ENCODE measurements at regions not wholly inside any gene's neighbourhood (a gene's known extent, or its start where the extent isn't known, plus 50 kb on each side); places are given as distances from the start of the nearest gene placed in this dataset.

DNA sequence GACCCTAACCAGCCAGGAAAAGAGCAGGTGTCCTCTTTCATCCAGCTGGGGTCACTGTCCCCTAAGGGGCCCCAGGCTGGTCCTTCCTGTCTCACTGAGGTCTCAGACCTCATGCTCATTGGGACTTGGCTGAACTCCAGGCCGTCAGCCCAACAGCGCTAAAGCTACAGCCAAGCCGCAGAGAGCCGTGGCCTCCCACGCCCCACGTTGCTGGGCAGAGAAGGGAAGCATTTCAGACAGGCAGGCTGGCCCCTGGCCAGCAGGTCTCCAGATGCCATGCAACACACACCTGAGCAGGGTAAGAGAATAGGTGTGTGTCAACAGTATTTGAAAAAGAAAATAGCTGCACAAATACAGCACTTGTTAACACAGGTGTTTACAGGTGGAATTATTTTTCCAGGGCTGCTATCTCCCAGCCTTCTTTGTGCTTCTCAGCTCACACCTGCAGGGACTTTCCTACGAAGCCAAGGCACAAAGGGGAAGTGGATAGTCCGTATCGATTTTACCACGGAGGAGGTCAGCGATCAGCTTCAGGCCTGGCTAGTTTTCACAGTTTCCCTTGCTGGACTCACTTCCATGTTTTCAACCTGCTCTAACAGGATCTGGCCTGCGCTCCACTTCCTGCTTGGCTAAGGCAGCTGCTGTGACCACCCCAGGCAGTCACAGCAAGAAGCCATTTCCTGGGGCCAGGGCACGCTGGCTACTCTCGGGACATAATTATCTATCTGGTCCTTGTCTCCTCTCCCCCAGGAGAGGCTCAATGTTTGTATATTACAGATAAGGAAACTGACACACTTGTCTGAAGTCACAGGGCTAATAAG, 156.1 kb upstream of the ID2 start:
- ATAC-seq = peak in 1 of 2 experiments; percentile 49; a peak in 3 of 6 replicates
- no peak for FAIRE-seq

DNA sequence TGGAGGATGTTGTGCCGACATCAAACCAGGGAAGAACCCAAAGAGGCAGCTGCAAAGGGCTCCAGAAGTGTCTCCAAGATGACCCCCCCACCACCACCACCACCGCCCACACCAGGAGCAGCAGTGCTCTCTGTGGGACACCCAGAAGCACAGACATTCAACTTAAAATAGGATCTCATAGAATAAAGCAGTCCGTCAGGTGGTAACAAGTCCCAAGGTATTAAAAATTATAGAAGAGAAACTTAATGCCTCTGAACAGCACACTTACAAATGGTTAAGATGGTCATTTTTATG, 155.5 kb upstream of the ID2 start:
- TF ChIP-seq CBX2 (IDR thresholded peaks at IDR 0.05; ENCODE audit: borderline replicate concordance, low read depth) = no peak
- no peak for TF ChIP-seq KDM5A (IDR thresholded peaks at IDR 0.05)
- no peak for TF ChIP-seq CHD4 (IDR thresholded peaks at IDR 0.05; ENCODE audit: borderline replicate concordance)
- no peak for TF ChIP-seq RNF2 (IDR thresholded peaks at IDR 0.05; ENCODE audit: borderline replicate concordance, low read depth)
- TF ChIP-seq ZSCAN20 (CRISPR knock-in tag; IDR thresholded peaks at IDR 0.05) = no peak
- TF ChIP-seq SREBF2 (IDR thresholded peaks at IDR 0.05) = no peak
- TF ChIP-seq, protein P1, sequence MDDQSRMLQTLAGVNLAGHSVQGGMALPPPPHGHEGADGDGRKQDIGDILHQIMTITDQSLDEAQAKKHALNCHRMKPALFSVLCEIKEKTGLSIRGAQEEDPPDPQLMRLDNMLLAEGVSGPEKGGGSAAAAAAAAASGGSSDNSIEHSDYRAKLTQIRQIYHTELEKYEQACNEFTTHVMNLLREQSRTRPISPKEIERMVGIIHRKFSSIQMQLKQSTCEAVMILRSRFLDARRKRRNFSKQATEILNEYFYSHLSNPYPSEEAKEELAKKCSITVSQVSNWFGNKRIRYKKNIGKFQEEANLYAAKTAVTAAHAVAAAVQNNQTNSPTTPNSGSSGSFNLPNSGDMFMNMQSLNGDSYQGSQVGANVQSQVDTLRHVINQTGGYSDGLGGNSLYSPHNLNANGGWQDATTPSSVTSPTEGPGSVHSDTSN (IDR thresholded peaks at IDR 0.05) = no peak
- TF ChIP-seq, protein P2, sequence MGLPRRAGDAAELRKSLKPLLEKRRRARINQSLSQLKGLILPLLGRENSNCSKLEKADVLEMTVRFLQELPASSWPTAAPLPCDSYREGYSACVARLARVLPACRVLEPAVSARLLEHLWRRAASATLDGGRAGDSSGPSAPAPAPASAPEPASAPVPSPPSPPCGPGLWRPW (IDR thresholded peaks at IDR 0.05) = no peak
- TF ChIP-seq, protein P3, sequence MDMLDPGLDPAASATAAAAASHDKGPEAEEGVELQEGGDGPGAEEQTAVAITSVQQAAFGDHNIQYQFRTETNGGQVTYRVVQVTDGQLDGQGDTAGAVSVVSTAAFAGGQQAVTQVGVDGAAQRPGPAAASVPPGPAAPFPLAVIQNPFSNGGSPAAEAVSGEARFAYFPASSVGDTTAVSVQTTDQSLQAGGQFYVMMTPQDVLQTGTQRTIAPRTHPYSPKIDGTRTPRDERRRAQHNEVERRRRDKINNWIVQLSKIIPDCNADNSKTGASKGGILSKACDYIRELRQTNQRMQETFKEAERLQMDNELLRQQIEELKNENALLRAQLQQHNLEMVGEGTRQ (IDR thresholded peaks at IDR 0.05) = no peak
- no peak for TF ChIP-seq JUNB (IDR thresholded peaks at IDR 0.05)
- TF ChIP-seq FOXS1 (CRISPR knock-in tag; IDR thresholded peaks at IDR 0.05) = no peak
- TF ChIP-seq, protein P4, sequence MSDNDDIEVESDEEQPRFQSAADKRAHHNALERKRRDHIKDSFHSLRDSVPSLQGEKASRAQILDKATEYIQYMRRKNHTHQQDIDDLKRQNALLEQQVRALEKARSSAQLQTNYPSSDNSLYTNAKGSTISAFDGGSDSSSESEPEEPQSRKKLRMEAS (IDR thresholded peaks at IDR 0.05) = no peak
- TF ChIP-seq JUN (IDR thresholded peaks at IDR 0.05) = no peak
- TF ChIP-seq, protein P5, sequence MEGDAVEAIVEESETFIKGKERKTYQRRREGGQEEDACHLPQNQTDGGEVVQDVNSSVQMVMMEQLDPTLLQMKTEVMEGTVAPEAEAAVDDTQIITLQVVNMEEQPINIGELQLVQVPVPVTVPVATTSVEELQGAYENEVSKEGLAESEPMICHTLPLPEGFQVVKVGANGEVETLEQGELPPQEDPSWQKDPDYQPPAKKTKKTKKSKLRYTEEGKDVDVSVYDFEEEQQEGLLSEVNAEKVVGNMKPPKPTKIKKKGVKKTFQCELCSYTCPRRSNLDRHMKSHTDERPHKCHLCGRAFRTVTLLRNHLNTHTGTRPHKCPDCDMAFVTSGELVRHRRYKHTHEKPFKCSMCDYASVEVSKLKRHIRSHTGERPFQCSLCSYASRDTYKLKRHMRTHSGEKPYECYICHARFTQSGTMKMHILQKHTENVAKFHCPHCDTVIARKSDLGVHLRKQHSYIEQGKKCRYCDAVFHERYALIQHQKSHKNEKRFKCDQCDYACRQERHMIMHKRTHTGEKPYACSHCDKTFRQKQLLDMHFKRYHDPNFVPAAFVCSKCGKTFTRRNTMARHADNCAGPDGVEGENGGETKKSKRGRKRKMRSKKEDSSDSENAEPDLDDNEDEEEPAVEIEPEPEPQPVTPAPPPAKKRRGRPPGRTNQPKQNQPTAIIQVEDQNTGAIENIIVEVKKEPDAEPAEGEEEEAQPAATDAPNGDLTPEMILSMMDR (IDR thresholded peaks at IDR 0.05) = no peak
- TF ChIP-seq PHF8 (IDR thresholded peaks at IDR 0.05; ENCODE audit: borderline replicate concordance, low read depth) = no peak
- TF ChIP-seq, protein P6, sequence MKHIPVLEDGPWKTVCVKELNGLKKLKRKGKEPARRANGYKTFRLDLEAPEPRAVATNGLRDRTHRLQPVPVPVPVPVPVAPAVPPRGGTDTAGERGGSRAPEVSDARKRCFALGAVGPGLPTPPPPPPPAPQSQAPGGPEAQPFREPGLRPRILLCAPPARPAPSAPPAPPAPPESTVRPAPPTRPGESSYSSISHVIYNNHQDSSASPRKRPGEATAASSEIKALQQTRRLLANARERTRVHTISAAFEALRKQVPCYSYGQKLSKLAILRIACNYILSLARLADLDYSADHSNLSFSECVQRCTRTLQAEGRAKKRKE (CRISPR knock-in tag; IDR thresholded peaks at IDR 0.05; ENCODE audit: low read depth) = no peak
- TF ChIP-seq NR3C1 (IDR thresholded peaks at IDR 0.05) = no peak
- TF ChIP-seq ZFP36 (IDR thresholded peaks at IDR 0.05; ENCODE audit: borderline replicate concordance, partially characterized antibody) = no peak
- TF ChIP-seq CBX8 (IDR thresholded peaks at IDR 0.05) = no peak
- TF ChIP-seq MAZ (IDR thresholded peaks at IDR 0.05; ENCODE audit: borderline replicate concordance, low read depth, low read length) = no peak
- FAIRE-seq = no peak
- 80% methylated on average over 3 of the region's 3 CpGs for WGBS (ENCODE audit: missing lambda C conversion rate)
- H3K9me3 ChIP-seq = peaks cover 7% of the 10 kb centered on the region
- H3K4me1 ChIP-seq = no peaks in the 10 kb centered on the region
- ChIA-PET POLR2A (no interaction called here), CTCF (interaction anchor here (1.5 kb wide), 1 partner anchor 153 kb away, joined by 4 read pairs; no protein-coding TSS in a partner anchor)
- H3K4me3 ChIP-seq = no peak overlapping the region
- no peak overlapping the region for H3K27ac ChIP-seq
- ATAC-seq = no peak
- H3K4me2 ChIP-seq = no peak overlapping the region
- no peak for DNase-seq (ENCODE audit: low read depth in 1 of 2, low spot score in 1 of 2)

More for the DNA sequence above, 156.1 kb upstream of the ID2 start:
- peak in 1 of 2 experiments; percentile 19 for DNase-seq (ENCODE audit: low read depth in 1 of 2, low spot score in 1 of 2)
- H3K27ac ChIP-seq = no peak overlapping the region
- WGBS (ENCODE audit: missing lambda C conversion rate) = 74% methylated on average over 14 of the region's 14 CpGs
- no peak overlapping the region for H3K4me2 ChIP-seq
- H3K4me3 ChIP-seq = no peak overlapping the region
- TF ChIP-seq ESRRA (IDR thresholded peaks at IDR 0.05; ENCODE audit: borderline replicate concordance, low read length) (no peak), RAD21 (conservative IDR thresholded peaks at IDR 0.05 in 1 of 2, IDR thresholded peaks at IDR 0.05 in 1 of 2) (peak; percentile 37 to 47; a peak in 3 of 5 replicates)
- ChIA-PET POLR2A (no interaction called here), CTCF (interaction anchor here (1.1 to 1.5 kb wide), 2 partner anchors 32 to 154 kb away, joined by 3 to 4 read pairs; no protein-coding TSS in a partner anchor)
- no peaks in the 10 kb centered on the region for H3K4me1 ChIP-seq
- H3K9me3 ChIP-seq = peaks cover 1% of the 10 kb centered on the region; the same call in 2 of the 3 replicates
